DND-41 (cell line): ENCODE measurements at regions not wholly inside any gene's neighbourhood (a gene's known extent, or its start where the extent isn't known, plus 50 kb on each side); places are given as distances from the start of the nearest gene placed in this dataset.

ENCODE experiments used
- CTCF ChIP-seq: IDR thresholded peaks from 2 replicates; pipeline ENCODE4 v1.5.1; 2012; ENCODE audit warnings: borderline replicate concordance, low read length, moderate library complexity, mild to moderate bottlenecking; ENCODE audit not compliant: poor library complexity, severe bottlenecking; ENCODE audit errors: extremely low read depth
- EZH2 ChIP-seq: IDR thresholded peaks from 3 replicates; pipeline ENCODE4 v1.6.1; 2012; ENCODE audit warnings: borderline replicate concordance, low read depth, mild to moderate bottlenecking, moderate library complexity, low read length, inconsistent platforms; ENCODE audit not compliant: severe bottlenecking

DNA sequence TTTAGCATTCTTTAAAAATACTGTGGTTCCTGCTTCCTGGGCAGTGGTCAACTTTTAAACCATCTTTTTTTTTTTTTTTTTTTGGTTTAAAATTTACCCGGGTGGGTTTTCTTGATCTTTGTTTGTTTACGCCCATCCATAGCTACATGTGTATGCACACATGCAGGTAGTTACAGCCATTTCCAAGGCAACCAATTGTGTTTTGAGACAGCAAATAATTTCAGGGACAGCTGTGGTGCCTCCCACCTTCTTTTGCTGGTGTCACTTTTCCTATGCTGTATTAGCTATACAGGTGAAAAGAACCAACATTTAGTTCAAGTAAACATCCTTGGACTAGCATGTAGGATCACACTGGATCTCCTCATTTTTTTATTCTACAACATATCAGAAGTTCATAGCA is 52.0 kb upstream of the PSMA6 start:
- TF ChIP-seq CTCF: no peak
- TF ChIP-seq EZH2: no peak
